ENCODE measurements at regions not wholly inside any gene's neighbourhood (a gene's known extent, or its start where the extent isn't known, plus 50 kb on each side); places are given as distances from the start of the nearest gene placed in this dataset.

DNA sequence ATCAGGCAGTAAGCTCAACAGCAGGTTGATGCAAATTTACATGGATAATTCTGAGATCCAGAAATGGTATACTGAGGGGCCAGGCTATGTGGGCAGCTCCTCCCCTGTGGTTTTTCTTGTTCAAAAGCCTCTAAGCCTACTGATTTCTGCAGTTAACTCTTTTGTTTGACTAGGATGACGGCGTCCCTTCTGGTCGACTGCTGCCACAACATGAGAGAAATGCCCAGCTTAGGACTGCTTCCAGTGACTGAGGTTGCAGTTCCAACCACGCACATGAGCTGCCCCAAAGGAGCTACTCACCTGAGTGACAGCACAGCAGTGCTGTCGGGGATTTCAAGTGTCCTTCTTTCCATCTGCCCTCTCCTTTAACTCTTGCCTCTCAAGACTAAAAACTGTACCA is 973.0 kb upstream of the GHITM start:
- no peak for DNase-seq

GRCh38 chr10:83167081-83167480 is 972.2 kb upstream of the GHITM start:
- DNase-seq: no peak

DNA sequence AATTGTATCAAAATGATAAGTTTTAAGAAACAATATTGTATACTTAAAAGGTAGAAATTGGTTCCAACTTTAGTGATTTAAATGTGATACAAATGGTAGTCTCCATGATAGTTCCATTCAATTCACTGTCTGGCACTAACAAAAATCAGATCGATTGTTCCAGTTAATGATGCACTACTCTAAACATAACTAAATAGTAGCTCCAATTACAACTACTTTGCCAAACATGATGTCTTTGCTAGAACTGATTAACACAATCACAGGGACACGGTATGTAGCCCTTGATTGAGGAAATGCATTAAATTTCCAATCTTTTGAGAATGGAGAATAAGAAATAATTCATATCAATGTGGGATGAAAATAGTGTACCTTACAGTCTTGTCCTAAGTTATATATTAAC is 962.4 kb upstream of the GHITM start:
- DNase-seq: no peak

DNA sequence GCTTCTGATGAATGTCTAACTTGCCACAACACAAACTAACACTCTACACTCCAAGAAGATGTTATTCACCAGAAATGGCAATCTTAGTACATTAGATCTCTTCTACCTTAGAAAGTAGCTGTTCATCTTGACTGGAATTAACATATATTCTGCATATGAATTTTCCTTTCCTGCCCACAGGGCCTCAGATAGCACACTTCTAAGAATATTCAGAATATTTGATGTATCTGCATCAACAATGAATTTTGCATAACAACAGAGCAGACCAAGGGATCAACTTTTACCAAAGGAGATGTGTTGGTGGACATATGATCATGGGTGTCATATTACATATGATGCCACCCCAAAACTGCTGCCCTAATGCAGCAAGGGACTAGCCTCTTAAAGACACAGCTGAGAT is 960.8 kb upstream of the GHITM start:
- no peak for DNase-seq

DNA sequence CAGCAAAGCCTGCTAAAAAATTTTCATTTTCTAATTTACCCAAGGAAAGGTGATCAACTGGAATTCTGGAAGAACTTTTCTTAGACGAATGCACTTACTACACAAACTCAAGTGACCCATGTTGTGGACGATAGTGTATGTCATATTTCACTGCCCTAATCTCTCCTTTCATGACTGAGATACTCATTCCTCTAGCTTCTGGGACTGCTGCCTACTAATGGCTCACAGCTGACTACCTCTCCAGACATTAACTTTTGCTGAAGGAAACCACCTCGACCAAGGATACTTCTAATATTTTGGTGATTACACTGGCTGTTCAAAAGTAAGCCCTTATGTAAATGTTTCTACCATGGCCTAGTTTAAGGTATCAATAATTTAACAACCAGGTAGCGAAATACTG is 959.9 kb upstream of the GHITM start:
- no peak for DNase-seq

DNA sequence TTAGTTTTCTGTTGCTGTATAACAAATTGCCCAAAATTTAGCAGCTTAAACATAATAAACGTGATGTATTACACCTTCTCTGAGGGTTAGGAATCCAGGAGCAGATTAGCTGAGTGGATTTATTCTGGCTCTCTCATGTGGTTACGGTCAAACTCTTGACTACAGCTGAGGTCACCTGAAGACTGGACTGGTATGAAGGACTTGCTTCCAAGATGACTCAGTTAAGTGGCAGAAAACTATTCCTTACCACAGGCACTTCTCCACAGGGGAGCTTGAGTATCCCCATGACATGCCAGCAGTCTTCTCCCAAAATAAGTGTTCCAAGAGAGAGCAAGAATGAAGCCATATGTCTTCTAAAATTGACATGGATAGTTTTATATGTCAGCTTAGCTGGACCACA is 957.2 kb upstream of the GHITM start:
- no peak for DNase-seq

DNA sequence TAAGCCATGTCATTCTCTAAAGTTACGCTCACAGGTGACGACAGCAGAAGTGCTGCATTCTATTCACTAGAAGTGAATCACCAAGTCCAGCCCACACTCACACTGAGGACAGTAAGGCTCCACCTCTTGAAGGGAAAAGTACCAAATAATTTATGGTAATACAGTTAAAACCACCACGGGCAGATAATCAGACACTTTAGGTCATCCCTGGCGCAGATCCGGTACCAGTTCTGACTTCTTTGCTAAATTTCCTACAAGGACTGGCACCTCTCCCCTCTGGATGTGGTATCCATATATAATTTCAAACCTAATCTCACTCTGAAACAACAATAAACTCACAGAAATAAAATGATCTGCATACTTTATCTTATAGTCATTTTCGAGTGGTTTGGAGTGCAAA is 954.7 kb upstream of the GHITM start:
- DNase-seq: no peak

DNA sequence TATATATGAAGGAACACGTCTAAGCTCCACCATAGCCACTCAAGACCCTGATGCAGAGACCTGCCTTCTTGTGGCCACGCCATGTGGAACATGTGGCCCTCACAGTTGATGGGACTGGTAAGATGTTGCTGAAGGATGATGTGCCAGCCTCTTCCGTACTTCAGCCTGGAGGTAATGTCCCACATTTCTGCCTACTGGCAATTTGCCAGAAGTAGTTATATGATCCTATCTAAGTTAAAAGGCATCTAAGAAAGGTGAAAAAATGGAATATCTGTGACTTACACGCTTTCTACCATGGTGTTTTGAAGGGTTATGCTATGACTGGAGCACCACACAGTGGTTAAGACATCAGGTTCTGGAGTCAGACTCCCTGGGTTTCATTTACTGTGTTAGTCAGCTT is 948.7 kb upstream of the GHITM start:
- DNase-seq: peak in 1 of 3 donors; percentile 20

- no peak for DNase-seq
Observed at GRCh38 chr10:83193026-83193425, 946.3 kb upstream of the GHITM start.

DNA sequence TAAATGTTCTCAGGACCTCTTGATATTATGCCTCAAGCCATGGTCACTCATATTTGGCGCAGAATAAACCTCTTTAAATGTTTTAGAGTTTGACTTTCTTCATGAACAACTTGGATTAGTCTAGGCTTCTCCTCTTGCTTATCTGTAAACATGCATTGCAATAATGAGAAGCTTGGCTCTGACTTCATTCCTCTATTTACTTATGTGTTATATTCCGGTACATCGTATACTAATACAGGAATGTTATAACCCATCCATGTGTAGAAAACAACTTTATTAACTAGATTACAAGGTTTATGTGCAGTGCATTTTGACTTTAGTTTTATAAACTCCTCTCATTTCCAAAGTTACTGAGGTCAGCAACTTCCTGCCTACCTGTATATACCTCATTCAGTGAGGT is 944.3 kb upstream of the GHITM start:
- no peak for DNase-seq

- no peak for DNase-seq
Observed at GRCh38 chr10:83199374-83199773, 939.9 kb upstream of the GHITM start.

DNA sequence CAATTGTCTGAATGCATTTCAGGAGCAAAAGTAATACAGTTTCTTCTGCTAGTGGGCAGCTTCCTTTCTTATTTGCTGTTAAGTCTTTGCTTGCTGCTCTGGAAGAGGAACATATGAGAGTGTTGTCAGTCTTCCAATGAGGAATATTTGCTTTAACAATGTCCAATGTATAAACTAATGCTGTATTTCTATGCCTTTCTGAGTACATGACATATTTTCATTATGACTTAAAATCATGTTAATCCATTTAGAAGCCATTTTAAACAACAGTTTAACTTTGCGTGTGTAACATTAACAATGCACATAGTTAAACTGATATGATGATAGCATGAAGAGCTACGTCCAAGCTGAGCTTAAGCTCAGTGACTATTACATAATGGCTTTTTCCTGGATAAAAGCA is 933.4 kb upstream of the GHITM start:
- no peak for DNase-seq

DNA sequence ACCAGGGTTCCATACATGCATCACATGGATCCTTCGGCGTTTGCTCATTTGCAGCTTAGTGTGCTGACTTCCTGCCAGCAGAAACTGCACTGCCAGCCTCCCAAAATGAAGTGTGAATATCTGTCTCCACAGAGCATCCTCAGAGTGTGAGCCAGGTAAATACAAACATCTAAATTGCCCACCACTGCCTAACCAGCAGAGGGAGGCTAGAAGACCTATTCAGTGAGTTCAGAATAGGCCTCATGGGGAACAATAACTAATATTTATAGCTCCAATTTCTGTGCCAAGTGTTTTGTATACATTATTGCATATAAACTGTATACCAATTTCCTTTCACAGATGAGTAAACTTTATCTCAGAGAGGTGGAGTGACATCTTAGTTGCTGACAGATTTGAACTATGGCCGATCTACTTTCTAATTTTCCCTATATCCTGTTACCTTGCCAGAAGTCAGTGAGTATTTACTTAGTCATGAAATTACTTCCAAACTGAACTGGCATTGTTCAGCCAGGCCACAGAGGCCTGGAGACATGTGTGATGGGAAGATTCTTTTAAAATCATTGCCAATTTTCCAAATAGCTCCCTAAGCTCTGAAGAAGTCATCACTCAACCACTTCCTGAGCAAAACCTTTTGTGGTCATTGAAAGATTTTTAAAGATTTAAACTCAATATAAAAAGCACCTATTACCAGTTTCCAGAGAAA is 926.5 kb upstream of the GHITM start:
- no peak for DNase-seq

GRCh38 chr10:83214136-83214535 is 925.2 kb upstream of the GHITM start:
- no peak for DNase-seq

DNA sequence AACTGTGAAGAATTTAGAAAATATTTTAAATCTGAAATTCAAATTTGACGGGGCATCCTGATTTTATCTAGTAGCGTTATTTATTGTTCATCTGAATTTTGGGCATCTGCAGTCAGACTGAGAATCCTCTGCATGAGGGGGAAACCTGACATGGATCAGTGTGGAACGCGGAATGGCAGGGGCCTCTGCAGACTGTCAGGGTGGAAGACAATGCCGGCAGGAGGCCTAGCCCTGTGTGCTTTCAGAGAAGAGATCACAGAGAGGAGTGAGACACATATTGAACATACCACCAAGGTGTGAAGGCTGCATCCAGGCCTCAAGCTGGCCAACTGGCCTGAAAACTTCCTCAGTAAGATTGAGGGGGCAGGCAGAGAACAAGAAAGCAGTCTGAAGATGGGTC is 921.1 kb upstream of the GHITM start:
- DNase-seq: no peak

GRCh38 chr10:83222300-83222699 is 917.0 kb upstream of the GHITM start:
- no peak for DNase-seq

DNA sequence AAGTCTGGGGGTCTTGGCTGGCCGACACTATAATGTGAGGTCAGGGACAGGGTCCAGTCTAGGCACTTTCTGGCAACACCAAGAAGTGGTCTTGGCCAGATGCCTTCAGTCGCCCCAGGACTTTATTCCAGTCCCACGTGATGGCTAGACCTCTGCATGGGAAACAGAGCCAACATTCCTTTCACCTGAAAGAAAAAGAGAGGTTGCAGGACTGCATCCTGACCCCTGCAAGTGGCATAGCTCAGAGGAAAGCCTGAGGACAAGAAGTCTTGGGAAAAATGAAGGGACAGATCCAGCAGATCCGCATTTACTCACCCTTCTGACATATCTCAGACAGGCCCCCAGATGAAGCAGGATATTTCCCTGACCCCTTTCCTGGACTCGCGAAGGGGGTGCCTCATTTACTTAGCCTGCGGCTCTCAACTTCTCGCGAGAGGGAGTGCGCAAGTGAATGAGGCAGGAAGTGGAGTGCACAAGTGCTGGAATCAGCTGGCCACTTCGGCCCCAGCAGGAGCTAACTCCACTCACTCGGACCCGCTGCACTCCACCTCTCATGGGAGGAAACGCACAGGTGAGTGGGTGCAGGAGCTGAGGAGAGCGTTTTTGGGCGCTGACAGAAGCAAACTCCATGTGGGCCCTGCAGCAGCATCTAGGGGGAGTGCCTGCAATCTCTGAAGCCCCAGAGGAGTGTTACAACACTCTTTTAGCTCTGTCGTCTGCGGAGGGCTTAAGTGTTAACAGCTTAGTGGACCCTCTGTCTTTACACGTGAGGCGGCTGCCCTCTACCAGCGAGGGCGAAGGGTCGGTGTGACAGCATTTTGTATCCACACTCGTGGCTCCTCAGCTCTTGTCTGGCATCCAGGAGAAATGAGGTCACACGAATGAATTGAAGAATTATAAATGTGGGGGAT is 916.2 kb upstream of the GHITM start:
- no peak for DNase-seq

GRCh38 chr10:83225781-83226180 is 913.5 kb upstream of the GHITM start:
- no peak for DNase-seq

- DNase-seq: no peak
Observed at GRCh38 chr10:83229991-83230390, 909.3 kb upstream of the GHITM start.

GRCh38 chr10:83233691-83234090 is 905.6 kb upstream of the GHITM start:
- no peak for DNase-seq

- DNase-seq: no peak
Observed at GRCh38 chr10:83248106-83248631, 891.1 kb upstream of the GHITM start.

GRCh38 chr10:83250396-83250795 is 888.9 kb upstream of the GHITM start:
- DNase-seq: no peak

DNA sequence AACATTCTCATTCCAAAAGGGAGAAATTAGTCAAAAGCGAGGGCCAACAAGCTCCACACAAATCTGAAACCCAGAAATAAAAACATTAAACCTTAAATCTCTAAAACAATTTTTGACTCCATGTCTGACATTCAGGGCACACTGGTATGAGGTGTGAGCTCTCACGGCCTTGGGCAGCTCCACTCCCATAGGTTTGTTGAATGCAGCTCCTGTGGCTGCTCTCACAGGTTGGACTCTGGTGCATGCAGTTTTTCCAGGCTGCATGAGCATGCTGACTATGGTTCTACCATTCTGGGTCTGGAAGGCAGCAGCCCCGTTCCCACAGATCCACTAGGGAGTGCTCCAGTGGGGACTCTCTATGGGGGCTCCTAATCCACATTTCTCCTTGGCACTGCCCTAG is 887.1 kb upstream of the GHITM start:
- no peak for DNase-seq

GRCh38 chr10:83252596-83252995 is 886.7 kb upstream of the GHITM start:
- no peak for DNase-seq

All from suppressor macrophage treated with lipopolysaccharide for 1 hour (primary cell).